WTC11 (cell line): ENCODE measurements at regions not wholly inside any gene's neighbourhood (a gene's known extent, or its start where the extent isn't known, plus 50 kb on each side); places are given as distances from the start of the nearest gene placed in this dataset.

Experiments
- ATAC-seq: fragments of 200-7000 bp; cut with Tn5 transposase; 2 replicates; pipeline ENCODE4 v1.10.0; 2021; ENCODE audit warnings: mild to moderate bottlenecking, moderate library complexity
- CTCF ChIA-PET: fragments of 300-600 bp; sonication (Branson Sonifier 250); formaldehyde crosslinking; loops from one replicate; lab custom pipeline; 2021; ENCODE audit warnings: antibody characterized with exemption; lab: Charles Lee
- POLR2A ChIA-PET: fragments of 350-600 bp; sonication (Branson Sonifier 250); formaldehyde crosslinking; loops from one replicate; lab custom pipeline; 2021; ENCODE audit warnings: antibody characterized with exemption; lab: Charles Lee
- DNase-seq: peaks from one replicate; pipeline ENCODE4 v3.0.0; 2021; ENCODE audit warnings: low spot score
- H3K27ac Mint-ChIP-seq: 2 replicates; pipeline ENCODE4 v1.8.0; 2021; ENCODE audit warnings: mixed read lengths
- H3K27me3 Mint-ChIP-seq: 2 replicates; pipeline ENCODE4 v1.8.0; 2021; ENCODE audit warnings: low read depth, mild to moderate bottlenecking, moderate library complexity, mixed read lengths
- H3K36me3 Mint-ChIP-seq: 2 replicates; pipeline ENCODE4 v1.8.0; 2021; ENCODE audit warnings: mixed read lengths
- H3K4me1 Mint-ChIP-seq: 2 replicates; pipeline ENCODE4 v1.8.0; 2022; ENCODE audit warnings: mixed read lengths
- H3K4me3 Mint-ChIP-seq: 2 replicates; pipeline ENCODE4 v1.8.0; 2021; ENCODE audit warnings: mild to moderate bottlenecking, moderate library complexity, mixed read lengths
- H3K9me3 Mint-ChIP-seq: 2 replicates; pipeline ENCODE4 v1.8.0; 2021; ENCODE audit warnings: mixed read lengths
- AFF4 ChIP-seq: sonication (generic); formaldehyde crosslinking; IDR thresholded peaks from 2 replicates; pipeline ENCODE4 v1.8.1; 2023; ENCODE audit warnings: mild to moderate bottlenecking, missing genetic modification reagents, borderline replicate concordance
- CTCF ChIP-seq: fragments of 200-600 bp; IDR thresholded peaks from 2 replicates; pipeline ENCODE4 v1.8.0; 2022; ENCODE audit warnings: antibody characterized with exemption
- E2F1 ChIP-seq: sonication (generic); formaldehyde crosslinking; IDR thresholded peaks from 2 replicates; pipeline ENCODE4 v1.8.0; 2022; ENCODE audit warnings: mild to moderate bottlenecking, missing genetic modification reagents
- E2F5 ChIP-seq: sonication (generic); formaldehyde crosslinking; IDR thresholded peaks from 2 replicates; pipeline ENCODE4 v1.8.1; 2022; ENCODE audit warnings: mild to moderate bottlenecking, moderate library complexity, missing genetic modification reagents
- ELF4 ChIP-seq: sonication (generic); formaldehyde crosslinking; IDR thresholded peaks from 2 replicates; pipeline ENCODE4 v1.8.1; 2022; ENCODE audit warnings: low read depth, mild to moderate bottlenecking, moderate library complexity, missing genetic modification reagents
- GRHL2 ChIP-seq: fragments of 250-450 bp; sonication (Bioruptor Pico); IDR thresholded peaks from 2 replicates; pipeline ENCODE4 v1.8.0; 2022; ENCODE audit warnings: mild to moderate bottlenecking, moderate library complexity; ENCODE audit not compliant: insufficient replicate concordance, severe bottlenecking
- MAX ChIP-seq: sonication (generic); formaldehyde crosslinking; IDR thresholded peaks from 2 replicates; pipeline ENCODE4 v1.8.0; 2022; ENCODE audit warnings: mild to moderate bottlenecking, missing genetic modification reagents
- PRDM15 ChIP-seq: sonication (generic); formaldehyde crosslinking; IDR thresholded peaks from 2 replicates; pipeline ENCODE4 v1.8.0; 2022; ENCODE audit warnings: missing genetic modification reagents
- SOX15 ChIP-seq: fragments of 250-450 bp; sonication (Bioruptor Pico); IDR thresholded peaks from 2 replicates; pipeline ENCODE4 v1.9.0; 2021; ENCODE audit warnings: mild to moderate bottlenecking
- STAT6 ChIP-seq: sonication (generic); formaldehyde crosslinking; conservative IDR thresholded peaks from 2 replicates; pipeline ENCODE4 v1.8.1; 2023; ENCODE audit warnings: mild to moderate bottlenecking, low read depth, missing genetic modification reagents, moderate library complexity
- USF2 ChIP-seq: sonication (generic); formaldehyde crosslinking; IDR thresholded peaks from 2 replicates; pipeline ENCODE4 v1.8.1; 2023; ENCODE audit warnings: mild to moderate bottlenecking, missing genetic modification reagents, moderate library complexity
- ZBTB43 ChIP-seq: sonication (generic); formaldehyde crosslinking; IDR thresholded peaks from 2 replicates; pipeline ENCODE4 v1.8.1; 2023; ENCODE audit warnings: mild to moderate bottlenecking, missing genetic modification reagents
- ZNF138 ChIP-seq: sonication (generic); formaldehyde crosslinking; conservative IDR thresholded peaks from 2 replicates; pipeline ENCODE4 v1.8.1; 2022; ENCODE audit warnings: mild to moderate bottlenecking, moderate library complexity, missing genetic modification reagents
- ZNF317 ChIP-seq: sonication (generic); formaldehyde crosslinking; IDR thresholded peaks from 2 replicates; pipeline ENCODE4 v1.8.1; 2023; ENCODE audit warnings: low read depth, mild to moderate bottlenecking, moderate library complexity, missing genetic modification reagents, borderline replicate concordance
- ZNF512 ChIP-seq: sonication (generic); formaldehyde crosslinking; IDR thresholded peaks from 2 replicates; pipeline ENCODE4 v1.8.1; 2022; ENCODE audit warnings: missing genetic modification reagents, borderline replicate concordance
- ZNF671 ChIP-seq: fragments of 250-450 bp; sonication (Bioruptor Pico); IDR thresholded peaks from 2 replicates; pipeline ENCODE4 v1.8.0; 2021; ENCODE audit warnings: mild to moderate bottlenecking

GRCh38 chr12:76143343-76144244 lies 59.1 kb upstream of the NAP1L1 start:
- H3K27ac Mint-ChIP-seq: no peak overlapping the region
- H3K9me3 Mint-ChIP-seq: peaks cover 10% of the 10 kb centered on the region
- peaks cover 7% of the 10 kb centered on the region; the same call in 1 of the 2 replicates for H3K4me1 Mint-ChIP-seq
- POLR2A ChIA-PET: interaction anchor here (0.6 kb wide), 1 partner anchor 1646 kb away, joined by 8 read pairs; no protein-coding TSS in a partner anchor
- CTCF ChIA-PET: no interaction called here
- no peak overlapping the region for H3K4me3 Mint-ChIP-seq
- DNase-seq (no peak), ATAC-seq (no peak)
- peaks cover 3% of the 10 kb centered on the region for H3K36me3 Mint-ChIP-seq
- TF ChIP-seq ZNF512 (CRISPR knock-in tag) (no peak), PRDM15 (CRISPR knock-in tag) (no peak), USF2 (CRISPR knock-in tag) (no peak), ZBTB43 (no peak), MAX (CRISPR knock-in tag) (no peak), ZNF138 (no peak), SOX15 (CRISPR knock-in tag) (no peak), CTCF (no peak), ZNF317 (no peak), ELF4 (no peak), E2F1 (CRISPR knock-in tag) (no peak), AFF4 (CRISPR knock-in tag) (no peak), STAT6 (CRISPR knock-in tag) (no peak), E2F5 (no peak), ZNF671 (CRISPR knock-in tag) (no peak), GRHL2 (CRISPR knock-in tag) (no peak)
- H3K27me3 Mint-ChIP-seq: no peaks in the 10 kb centered on the region
